ENCODE measurements at regions not wholly inside any gene's neighbourhood (a gene's known extent, or its start where the extent isn't known, plus 50 kb on each side); places are given as distances from the start of the nearest gene placed in this dataset.

- no peak for DNase-seq
- 80 to 88% (median 83%) methylated on average over 4 of the region's 4 CpGs for WGBS, 5 donors
- H3K27ac ChIP-seq, result no peak overlapping the region
- H3K4me3 ChIP-seq, result no peak overlapping the region
- H3K36me3 ChIP-seq, result no peaks in the 10 kb centered on the region
- intact Hi-C loops (cut with DNase I; ENCODE audit: low total_unique reads), result no loop called here
- peaks cover 0 to 8% (median 2%) of the 10 kb centered on the region in 6 donors for H3K4me1 ChIP-seq
- peaks cover 0 to 6% (median 0%) of the 10 kb centered on the region in 7 donors for H3K27me3 ChIP-seq (replicated peaks in 1 of 7)
- TF ChIP-seq POLR2AphosphoS5 (IDR thresholded peaks at IDR 0.05) (no peak), CTCF (IDR thresholded peaks at IDR 0.05 in 8 of 11, conservative IDR thresholded peaks at IDR 0.05 in 3 of 11) (no peak)
- no peaks in the 10 kb centered on the region for H3K9me3 ChIP-seq
These were observed 134.6 kb upstream of the MYCN start for GRCh38 chr2:15805772-15806171.

- Histone ChIP-seq H3K4me1 (peaks cover 0 to 8% (median 2%) of the 10 kb centered on the region in 6 donors), H3K27me3 (replicated peaks in 1 of 7) (peaks cover 0 to 6% (median 0%) of the 10 kb centered on the region in 7 donors), H3K36me3 (no peaks in the 10 kb centered on the region), H3K9me3 (no peaks in the 10 kb centered on the region), H3K4me3 (no peak overlapping the region), H3K27ac (no peak overlapping the region)
- DNase-seq, result no peak
- no peak for TF ChIP-seq POLR2A (IDR thresholded peaks at IDR 0.05)
- TF ChIP-seq POLR2AphosphoS5 (IDR thresholded peaks at IDR 0.05), result no peak
- no peak for TF ChIP-seq CTCF (IDR thresholded peaks at IDR 0.05 in 8 of 11, conservative IDR thresholded peaks at IDR 0.05 in 3 of 11)
- intact Hi-C loops (cut with DNase I; ENCODE audit: low total_unique reads), result no loop called here
- 90 to 97% (median 93%) methylated on average over 5 to 9 of the region's 9 CpGs for WGBS, 5 donors
These were observed 133.4 kb upstream of the MYCN start for GRCh38 chr2:15806801-15807417.

GRCh38 chr2:15807418-15808203, 132.7 kb upstream of the MYCN start:
- Histone ChIP-seq H3K4me3 (no peak overlapping the region), H3K36me3 (no peaks in the 10 kb centered on the region), H3K4me1 (peaks cover 0 to 8% (median 2%) of the 10 kb centered on the region in 6 donors), H3K27ac (no peak overlapping the region), H3K27me3 (replicated peaks in 1 of 7) (peaks cover 0 to 6% (median 0%) of the 10 kb centered on the region in 7 donors), H3K9me3 (no peaks in the 10 kb centered on the region)
- intact Hi-C loops (cut with DNase I; ENCODE audit: low total_unique reads), result no loop called here
- TF ChIP-seq POLR2AphosphoS5 (IDR thresholded peaks at IDR 0.05) (no peak), CTCF (IDR thresholded peaks at IDR 0.05 in 8 of 11, conservative IDR thresholded peaks at IDR 0.05 in 3 of 11) (no peak), POLR2A (IDR thresholded peaks at IDR 0.05) (no peak)
- 67 to 89% (median 76%) methylated on average over 14 to 18 of the region's 18 CpGs for WGBS, 5 donors
- no peak for DNase-seq

- no peaks in the 10 kb centered on the region for H3K36me3 ChIP-seq
These were observed 132.0 kb upstream of the MYCN start for GRCh38 chr2:15808204-15808910.

More at GRCh38 chr2:15808204-15808910, 132.0 kb upstream of the MYCN start:
- Histone ChIP-seq H3K4me3 (no peak overlapping the region), H3K9me3 (no peaks in the 10 kb centered on the region), H3K27ac (no peak overlapping the region), H3K4me1 (peaks cover 0 to 8% (median 2%) of the 10 kb centered on the region in 6 donors), H3K27me3 (replicated peaks in 1 of 7) (peaks cover 0 to 6% (median 0%) of the 10 kb centered on the region in 7 donors)
- WGBS, 5 donors, result 78 to 86% (median 78%) methylated on average over 24 to 28 of the region's 28 CpGs
- intact Hi-C loops (cut with DNase I; ENCODE audit: low total_unique reads), result no loop called here
- no peak for DNase-seq
- TF ChIP-seq POLR2A (IDR thresholded peaks at IDR 0.05) (no peak), CTCF (IDR thresholded peaks at IDR 0.05 in 8 of 11, conservative IDR thresholded peaks at IDR 0.05 in 3 of 11) (no peak), POLR2AphosphoS5 (IDR thresholded peaks at IDR 0.05) (no peak)

All from spleen (tissue), 11 donors.